WTC11 (cell line): ENCODE measurements at regions not wholly inside any gene's neighbourhood (a gene's known extent, or its start where the extent isn't known, plus 50 kb on each side); places are given as distances from the start of the nearest gene placed in this dataset.

Source experiments
- ATAC-seq: fragments of 200-7000 bp; cut with Tn5 transposase; 2 replicates; pipeline ENCODE4 v1.10.0; 2021; ENCODE audit warnings: mild to moderate bottlenecking, moderate library complexity
- CTCF ChIA-PET: fragments of 300-600 bp; sonication (Branson Sonifier 250); formaldehyde crosslinking; loops from one replicate; lab custom pipeline; 2021; ENCODE audit warnings: antibody characterized with exemption; lab: Charles Lee
- POLR2A ChIA-PET: fragments of 350-600 bp; sonication (Branson Sonifier 250); formaldehyde crosslinking; loops from one replicate; lab custom pipeline; 2021; ENCODE audit warnings: antibody characterized with exemption; lab: Charles Lee
- DNase-seq: peaks from one replicate; pipeline ENCODE4 v3.0.0; 2021; ENCODE audit warnings: low spot score
- H3K27ac Mint-ChIP-seq: 2 replicates; pipeline ENCODE4 v1.8.0; 2021; ENCODE audit warnings: mixed read lengths
- H3K27me3 Mint-ChIP-seq: 2 replicates; pipeline ENCODE4 v1.8.0; 2021; ENCODE audit warnings: low read depth, mild to moderate bottlenecking, moderate library complexity, mixed read lengths
- H3K36me3 Mint-ChIP-seq: 2 replicates; pipeline ENCODE4 v1.8.0; 2021; ENCODE audit warnings: mixed read lengths
- H3K4me1 Mint-ChIP-seq: 2 replicates; pipeline ENCODE4 v1.8.0; 2022; ENCODE audit warnings: mixed read lengths
- H3K4me3 Mint-ChIP-seq: 2 replicates; pipeline ENCODE4 v1.8.0; 2021; ENCODE audit warnings: mild to moderate bottlenecking, moderate library complexity, mixed read lengths
- H3K9me3 Mint-ChIP-seq: 2 replicates; pipeline ENCODE4 v1.8.0; 2021; ENCODE audit warnings: mixed read lengths
- ARID4B ChIP-seq: sonication (generic); formaldehyde crosslinking; IDR thresholded peaks from 2 replicates; pipeline ENCODE4 v1.8.0; 2023; ENCODE audit warnings: missing genetic modification reagents, mild to moderate bottlenecking, borderline replicate concordance
- ATF6 ChIP-seq: sonication (generic); formaldehyde crosslinking; IDR thresholded peaks from 2 replicates; pipeline ENCODE4 v1.8.1; 2023; ENCODE audit warnings: mild to moderate bottlenecking, missing genetic modification reagents
- CBFB ChIP-seq: sonication (generic); formaldehyde crosslinking; IDR thresholded peaks from 2 replicates; pipeline ENCODE4 v1.8.1; 2022; ENCODE audit warnings: mild to moderate bottlenecking, low read depth, missing genetic modification reagents
- ELF4 ChIP-seq: sonication (generic); formaldehyde crosslinking; IDR thresholded peaks from 2 replicates; pipeline ENCODE4 v1.8.1; 2022; ENCODE audit warnings: low read depth, mild to moderate bottlenecking, moderate library complexity, missing genetic modification reagents
- ETV6 ChIP-seq: sonication (generic); formaldehyde crosslinking; IDR thresholded peaks from 2 replicates; pipeline ENCODE4 v1.8.1; 2022; ENCODE audit warnings: mild to moderate bottlenecking, missing genetic modification reagents
- MAX ChIP-seq: sonication (generic); formaldehyde crosslinking; IDR thresholded peaks from 2 replicates; pipeline ENCODE4 v1.8.0; 2022; ENCODE audit warnings: mild to moderate bottlenecking, missing genetic modification reagents
- MXD4 ChIP-seq: fragments of 250-450 bp; sonication (Bioruptor Pico); IDR thresholded peaks from 2 replicates; pipeline ENCODE4 v1.8.0; 2021; ENCODE audit warnings: mild to moderate bottlenecking, moderate library complexity, borderline replicate concordance
- NR1H2 ChIP-seq: sonication (generic); formaldehyde crosslinking; IDR thresholded peaks from 2 replicates; pipeline ENCODE4 v1.9.0; 2021; ENCODE audit warnings: mild to moderate bottlenecking, moderate library complexity, missing genetic modification reagents
- NR2C2 ChIP-seq: sonication (generic); formaldehyde crosslinking; IDR thresholded peaks from 2 replicates; pipeline ENCODE4 v1.8.0; 2022; ENCODE audit warnings: mild to moderate bottlenecking, missing genetic modification reagents
- SMAD3 ChIP-seq: sonication (generic); formaldehyde crosslinking; IDR thresholded peaks from 2 replicates; pipeline ENCODE4 v1.8.0; 2022; ENCODE audit warnings: missing genetic modification reagents, mild to moderate bottlenecking, borderline replicate concordance
- SMAD4 ChIP-seq: sonication (generic); formaldehyde crosslinking; IDR thresholded peaks from 2 replicates; pipeline ENCODE4 v1.8.0; 2022; ENCODE audit warnings: mild to moderate bottlenecking, missing genetic modification reagents
- SP1 ChIP-seq: sonication (generic); formaldehyde crosslinking; conservative IDR thresholded peaks from 2 replicates; pipeline ENCODE4 v1.8.1; 2022; ENCODE audit warnings: missing genetic modification reagents
- USF1 ChIP-seq: sonication (generic); formaldehyde crosslinking; IDR thresholded peaks from 2 replicates; pipeline ENCODE4 v1.8.0; 2022; ENCODE audit warnings: mild to moderate bottlenecking, missing genetic modification reagents
- ZBTB43 ChIP-seq: sonication (generic); formaldehyde crosslinking; IDR thresholded peaks from 2 replicates; pipeline ENCODE4 v1.8.1; 2023; ENCODE audit warnings: mild to moderate bottlenecking, missing genetic modification reagents
- ZNF219 ChIP-seq: sonication (generic); formaldehyde crosslinking; IDR thresholded peaks from 2 replicates; pipeline ENCODE4 v1.8.0; 2023; ENCODE audit warnings: missing genetic modification reagents, mild to moderate bottlenecking, borderline replicate concordance
- ZNF232 ChIP-seq: sonication (generic); formaldehyde crosslinking; IDR thresholded peaks from 2 replicates; pipeline ENCODE4 v1.8.0; 2022; ENCODE audit warnings: mild to moderate bottlenecking, missing genetic modification reagents
- ZNF263 ChIP-seq: sonication (generic); formaldehyde crosslinking; IDR thresholded peaks from 2 replicates; pipeline ENCODE4 v1.8.1; 2022; ENCODE audit warnings: low read depth, mild to moderate bottlenecking, moderate library complexity, missing genetic modification reagents
- ZNF281 ChIP-seq: sonication (generic); formaldehyde crosslinking; IDR thresholded peaks from 2 replicates; pipeline ENCODE4 v1.8.0; 2023; ENCODE audit warnings: mild to moderate bottlenecking, missing genetic modification reagents
- ZNF423 ChIP-seq: fragments of 250-450 bp; sonication (Bioruptor Pico); IDR thresholded peaks from 2 replicates; pipeline ENCODE4 v2.1.2; 2022; ENCODE audit warnings: mild to moderate bottlenecking, moderate library complexity
- ZNF512 ChIP-seq: sonication (generic); formaldehyde crosslinking; IDR thresholded peaks from 2 replicates; pipeline ENCODE4 v1.8.1; 2022; ENCODE audit warnings: missing genetic modification reagents, borderline replicate concordance

- no peak for DNase-seq
- CTCF ChIA-PET = no interaction called here
- Mint-ChIP-seq H3K36me3 (no peaks in the 10 kb centered on the region), H3K4me1 (peaks cover 12% of the 10 kb centered on the region), H3K27me3 (no peaks in the 10 kb centered on the region), H3K9me3 (no peaks in the 10 kb centered on the region), H3K4me3 (no peak overlapping the region), H3K27ac (no peak overlapping the region)
- POLR2A ChIA-PET = no interaction called here
- no peak for TF ChIP-seq ZNF281
- no peak for TF ChIP-seq ZNF232 (CRISPR knock-in tag)
- TF ChIP-seq CBFB (CRISPR knock-in tag) = no peak
- TF ChIP-seq SMAD4 (CRISPR knock-in tag) = no peak
- no peak for TF ChIP-seq ZNF263
- TF ChIP-seq ATF6 = no peak
- TF ChIP-seq USF1 = no peak
- TF ChIP-seq ZNF423 (CRISPR knock-in tag) = no peak
- TF ChIP-seq MXD4 (CRISPR knock-in tag) = no peak
- no peak for TF ChIP-seq ZNF512 (CRISPR knock-in tag)
- no peak for TF ChIP-seq ELF4 (CRISPR knock-in tag)
- no peak for TF ChIP-seq SMAD3 (CRISPR knock-in tag)
- no peak for TF ChIP-seq NR1H2 (CRISPR knock-in tag)
- no peak for TF ChIP-seq ZBTB43 (CRISPR knock-in tag)
- no peak for TF ChIP-seq ETV6
- TF ChIP-seq ZNF219 (CRISPR knock-in tag) = no peak
- no peak for TF ChIP-seq MAX
- no peak for TF ChIP-seq SP1 (CRISPR knock-in tag)
- TF ChIP-seq NR2C2 (CRISPR knock-in tag) = no peak
- TF ChIP-seq ARID4B (CRISPR knock-in tag) = no peak
- TF ChIP-seq, all 79 proteins: peak for 0
- ATAC-seq = no peak
These were observed 252.8 kb downstream of the TMX3 start for GRCh38 chr18:68462148-68462547.
